SK-N-SH treated with all-trans-retinoic acid at 6 μM for 48 hours (cell line): ENCODE measurements at regions not wholly inside any gene's neighbourhood (a gene's known extent, or its start where the extent isn't known, plus 50 kb on each side); places are given as distances from the start of the nearest gene placed in this dataset.

Experiments used
- CREB5 ChIP-seq: fragments of 250-450 bp; sonication (Bioruptor Pico); IDR thresholded peaks from 2 replicates; pipeline ENCODE4 v1.5.1; 2020; ENCODE audit warnings: low read depth, mild to moderate bottlenecking, moderate library complexity
- CSDC2 ChIP-seq: fragments of 250-450 bp; sonication (Bioruptor Pico); IDR thresholded peaks from 2 replicates; pipeline ENCODE4 v1.5.0; 2020; ENCODE audit warnings: mild to moderate bottlenecking, moderate library complexity
- GLIS3 ChIP-seq: fragments of 250-450 bp; sonication (Bioruptor Pico); IDR thresholded peaks from 2 replicates; pipeline ENCODE4 v1.5.0; 2020; ENCODE audit warnings: mild to moderate bottlenecking, moderate library complexity
- ISL1 ChIP-seq: fragments of 250-450 bp; sonication (Bioruptor Pico); IDR thresholded peaks from 2 replicates; pipeline ENCODE4 v2.1.2; 2022; ENCODE audit warnings: mild to moderate bottlenecking, moderate library complexity
- PATZ1 ChIP-seq: fragments of 250-450 bp; sonication (Bioruptor Pico); IDR thresholded peaks from 2 replicates; pipeline ENCODE4 v1.8.0; 2020; ENCODE audit warnings: mild to moderate bottlenecking, moderate library complexity, borderline replicate concordance
- POU6F1 ChIP-seq: fragments of 250-450 bp; sonication (Bioruptor Pico); IDR thresholded peaks from 2 replicates; pipeline ENCODE4 v1.8.0; 2021; ENCODE audit warnings: low read depth, mild to moderate bottlenecking, moderate library complexity, borderline replicate concordance
- TCF4 ChIP-seq: fragments of 250-450 bp; sonication (Bioruptor Pico); IDR thresholded peaks from 2 replicates; pipeline ENCODE4 v1.8.0; 2021; ENCODE audit warnings: mild to moderate bottlenecking, moderate library complexity, borderline replicate concordance
- TOX ChIP-seq: fragments of 250-450 bp; sonication (Bioruptor Pico); IDR thresholded peaks from 2 replicates; pipeline ENCODE4 v1.8.0; 2021; ENCODE audit warnings: mild to moderate bottlenecking, moderate library complexity, borderline replicate concordance
- ZC3H10 ChIP-seq: fragments of 250-450 bp; sonication (Bioruptor Pico); IDR thresholded peaks from 2 replicates; pipeline ENCODE4 v1.5.1; 2021; ENCODE audit warnings: mild to moderate bottlenecking, moderate library complexity
- ZFP3 ChIP-seq: fragments of 250-450 bp; sonication (Bioruptor Pico); IDR thresholded peaks from 2 replicates; pipeline ENCODE4 v1.5.0; 2020; ENCODE audit warnings: mild to moderate bottlenecking, moderate library complexity

- TF ChIP-seq CSDC2 (CRISPR knock-in tag) (no peak), TCF4 (no peak), CREB5 (no peak), TOX (no peak), ZC3H10 (CRISPR knock-in tag) (no peak), GLIS3 (CRISPR knock-in tag) (no peak), ZFP3 (CRISPR knock-in tag) (no peak), PATZ1 (no peak), ISL1 (CRISPR knock-in tag) (no peak), POU6F1 (no peak)
Observed at GRCh38 chr12:41924111-41924510, 220.6 kb downstream of the GXYLT1 start.
